B cell (primary cell): ENCODE measurements at regions not wholly inside any gene's neighbourhood (a gene's known extent, or its start where the extent isn't known, plus 50 kb on each side); places are given as distances from the start of the nearest gene placed in this dataset.

ENCODE experiments used
- EZH2 ChIP-seq: IDR thresholded peaks from 2 replicates; pipeline ENCODE4 v1.6.1; 2012; ENCODE audit warnings: borderline replicate concordance, low read depth, mild to moderate bottlenecking, moderate library complexity, low read length; ENCODE audit not compliant: insufficient read depth, poor library complexity, severe bottlenecking
- TF ChIP-seq, protein P1 (sequence below): fragments of 200-600 bp; IDR thresholded peaks from one replicate; pipeline ENCODE4 v1.8.0; 2022; ENCODE audit warnings: antibody characterized with exemption, mild to moderate bottlenecking

DNA sequence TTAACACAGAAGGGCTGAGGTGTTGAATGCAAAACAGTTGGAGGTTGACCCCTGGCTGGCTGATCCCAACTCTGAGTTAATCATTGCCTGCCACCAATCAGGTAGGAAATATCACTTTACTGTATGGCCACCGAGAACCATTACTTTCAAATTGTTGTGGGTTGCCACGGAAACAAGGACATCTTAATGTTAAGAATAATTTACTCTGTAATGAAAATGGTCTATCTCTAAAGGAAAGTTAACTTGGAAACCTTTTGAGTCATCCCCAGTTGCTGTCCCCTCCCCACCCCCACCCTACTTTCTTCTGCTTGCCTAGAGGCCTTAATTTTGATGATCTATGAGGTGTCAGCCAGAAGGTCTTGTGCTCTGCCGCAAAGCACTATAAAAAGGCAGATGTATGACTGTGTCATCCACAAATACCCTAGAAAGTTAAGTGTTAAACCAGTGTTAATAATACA is 78.7 kb upstream of the SNRK start:
- TF ChIP-seq, protein P1, sequence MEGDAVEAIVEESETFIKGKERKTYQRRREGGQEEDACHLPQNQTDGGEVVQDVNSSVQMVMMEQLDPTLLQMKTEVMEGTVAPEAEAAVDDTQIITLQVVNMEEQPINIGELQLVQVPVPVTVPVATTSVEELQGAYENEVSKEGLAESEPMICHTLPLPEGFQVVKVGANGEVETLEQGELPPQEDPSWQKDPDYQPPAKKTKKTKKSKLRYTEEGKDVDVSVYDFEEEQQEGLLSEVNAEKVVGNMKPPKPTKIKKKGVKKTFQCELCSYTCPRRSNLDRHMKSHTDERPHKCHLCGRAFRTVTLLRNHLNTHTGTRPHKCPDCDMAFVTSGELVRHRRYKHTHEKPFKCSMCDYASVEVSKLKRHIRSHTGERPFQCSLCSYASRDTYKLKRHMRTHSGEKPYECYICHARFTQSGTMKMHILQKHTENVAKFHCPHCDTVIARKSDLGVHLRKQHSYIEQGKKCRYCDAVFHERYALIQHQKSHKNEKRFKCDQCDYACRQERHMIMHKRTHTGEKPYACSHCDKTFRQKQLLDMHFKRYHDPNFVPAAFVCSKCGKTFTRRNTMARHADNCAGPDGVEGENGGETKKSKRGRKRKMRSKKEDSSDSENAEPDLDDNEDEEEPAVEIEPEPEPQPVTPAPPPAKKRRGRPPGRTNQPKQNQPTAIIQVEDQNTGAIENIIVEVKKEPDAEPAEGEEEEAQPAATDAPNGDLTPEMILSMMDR = no peak
- no peak for TF ChIP-seq EZH2
